ENCODE measurements at regions not wholly inside any gene's neighbourhood (a gene's known extent, or its start where the extent isn't known, plus 50 kb on each side); places are given as distances from the start of the nearest gene placed in this dataset.

- no peak for TF ChIP-seq EZH2 (IDR thresholded peaks at IDR 0.05; ENCODE audit: low read length)
- TF ChIP-seq CTCF (optimal IDR thresholded peaks at IDR 0.05 in 1 of 3, IDR thresholded peaks at IDR 0.05 in 1 of 3, conservative IDR thresholded peaks at IDR 0.05 in 1 of 3; ENCODE audit: extremely low read depth in 1 of 3, insufficient read depth in 2 of 3, low read length in 3 of 3) = no peak
These were observed 396.8 kb upstream of the GRIA3 start for GRCh38 chrX:122787231-122787630.

Data from keratinocyte (primary cell).